Esophagus squamous epithelium (tissue), 4 donors: ENCODE measurements at regions not wholly inside any gene's neighbourhood (a gene's known extent, or its start where the extent isn't known, plus 50 kb on each side); places are given as distances from the start of the nearest gene placed in this dataset.

Experiments used
- CTCF ChIP-seq, 6 experiments: fragments of 450-650 bp in 4 of 6; fragments of 200-600 bp in 2 of 6; sonication (generic) in 2 of 6; IDR thresholded peaks; one replicate each; pipeline ENCODE4 v1.5.1; 2016 to 2019; ENCODE audit warnings: antibody characterized with exemption in 6 of 6, mild to moderate bottlenecking in 4 of 6, moderate library complexity in 4 of 6
- POLR2A ChIP-seq, 4 donors: fragments of 450-650 bp; IDR thresholded peaks; one replicate each; pipeline ENCODE4 v1.6.1; 2017; ENCODE audit warnings: antibody characterized with exemption in 4 of 4, mild to moderate bottlenecking in 4 of 4, moderate library complexity in 3 of 4

GRCh38 chr14:29102996-29103395, 336.4 kb downstream of the FOXG1 start:
- no peak for TF ChIP-seq CTCF (IDR thresholded peaks at IDR 0.05)
- no peak for TF ChIP-seq POLR2A (IDR thresholded peaks at IDR 0.05)
